ENCODE measurements at regions not wholly inside any gene's neighbourhood (a gene's known extent, or its start where the extent isn't known, plus 50 kb on each side); places are given as distances from the start of the nearest gene placed in this dataset.

DNA sequence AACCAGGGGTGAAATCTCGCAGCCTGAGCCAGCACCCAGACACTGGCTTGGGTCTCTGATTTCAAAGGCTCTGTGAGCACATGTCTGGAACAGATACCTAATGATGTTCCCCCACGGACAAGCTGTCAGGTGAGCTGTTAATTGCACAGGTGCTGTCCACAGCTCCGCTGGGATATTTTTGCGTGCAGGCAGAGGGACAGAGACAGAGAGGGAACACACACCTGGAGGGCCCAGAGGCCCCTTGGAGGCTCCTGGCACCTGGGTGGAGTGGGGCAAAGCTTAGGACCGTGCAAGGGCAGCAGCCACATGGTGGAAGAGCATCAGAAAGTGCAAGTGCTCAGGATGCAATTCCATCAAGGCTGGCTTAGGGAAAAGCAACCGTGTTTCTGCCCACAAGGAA, 57.3 kb downstream of the ARL6IP4 start:
- Histone ChIP-seq H3K27ac (no peak overlapping the region), H3K4me3 (no peak overlapping the region), H3K9me3 (no peaks in the 10 kb centered on the region), H3K4me1 (no peaks in the 10 kb centered on the region), H3K36me3 (peaks cover 4% of the 10 kb centered on the region), H3K27me3 (no peaks in the 10 kb centered on the region)
- no peak for DNase-seq (ENCODE audit: low spot score in 2 of 2)
- TF ChIP-seq POLR2AphosphoS5 (IDR thresholded peaks at IDR 0.05) (no peak), CTCF (IDR thresholded peaks at IDR 0.05) (no peak)
- 87% methylated on average over 6 of the region's 6 CpGs for WGBS

DNA sequence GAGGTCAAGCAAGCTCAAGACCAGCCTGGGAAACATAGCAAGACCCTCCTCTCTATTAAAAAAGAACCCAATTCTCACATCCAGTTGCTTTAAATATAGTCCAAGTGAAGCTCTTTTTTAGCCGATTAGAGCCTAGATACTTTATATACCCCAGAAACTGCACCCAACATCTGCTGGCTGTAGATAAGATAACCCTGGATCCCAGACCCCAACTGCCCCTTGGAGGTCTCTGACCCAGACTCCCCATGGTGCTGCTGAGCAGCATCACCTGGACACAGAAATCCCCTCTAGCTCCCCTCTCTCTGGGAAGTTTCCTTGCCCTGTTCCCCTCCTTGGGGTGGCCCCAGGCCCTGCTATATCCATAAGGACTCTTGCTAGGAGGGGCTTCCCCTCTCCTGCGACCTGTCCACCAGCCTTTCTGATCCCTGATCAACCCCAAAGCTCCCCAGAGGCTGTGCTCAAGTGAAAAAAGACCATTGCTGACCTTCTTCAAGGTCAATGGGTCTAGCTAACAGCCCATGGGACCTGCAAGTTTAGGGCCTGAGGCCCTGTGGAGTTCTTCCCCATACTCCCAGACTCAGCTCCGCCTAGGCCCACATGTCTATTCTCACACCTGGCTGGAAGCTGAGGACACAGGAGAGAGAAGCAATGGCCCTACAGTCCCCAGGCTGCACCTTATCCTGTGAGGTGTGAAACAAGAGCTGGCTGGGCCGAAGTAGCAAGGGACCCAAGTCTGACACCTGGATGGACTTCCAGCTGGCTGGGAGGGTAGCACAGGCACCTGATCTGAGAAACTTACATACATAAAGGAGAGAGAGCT, 56.2 kb downstream of the ARL6IP4 start:
- Histone ChIP-seq H3K4me1 (no peaks in the 10 kb centered on the region), H3K27me3 (no peaks in the 10 kb centered on the region), H3K36me3 (peaks cover 7% of the 10 kb centered on the region), H3K27ac (no peak overlapping the region), H3K4me3 (no peak overlapping the region), H3K9me3 (no peaks in the 10 kb centered on the region)
- TF ChIP-seq POLR2AphosphoS5 (IDR thresholded peaks at IDR 0.05) (no peak), POLR2A (IDR thresholded peaks at IDR 0.05) (no peak), EP300 (IDR thresholded peaks at IDR 0.05) (no peak), CTCF (IDR thresholded peaks at IDR 0.05) (no peak)
- DNase-seq (ENCODE audit: low spot score in 2 of 2) = no peak
- WGBS = 95% methylated on average over 4 of the region's 4 CpGs

DNA sequence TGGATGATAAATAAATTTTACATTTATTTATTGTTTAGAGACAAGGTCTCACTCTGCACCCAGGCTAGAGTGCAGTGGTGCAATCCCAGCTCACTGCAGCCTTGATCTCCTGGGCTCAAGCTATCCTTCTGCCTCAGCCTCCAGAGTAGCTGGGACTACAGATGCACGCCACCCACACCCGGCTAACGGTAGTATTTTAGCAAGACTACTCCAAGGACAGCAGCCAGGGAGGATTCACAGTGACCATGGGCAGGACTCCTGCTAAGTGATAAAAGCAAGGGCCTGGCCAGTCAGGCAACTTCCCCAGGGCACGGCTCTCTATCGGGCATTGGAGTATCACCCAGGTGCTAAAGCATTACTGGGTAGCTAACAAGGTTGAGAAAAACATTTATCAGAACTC, 55.4 kb downstream of the ARL6IP4 start:
- H3K27me3 ChIP-seq = no peaks in the 10 kb centered on the region
- H3K36me3 ChIP-seq = peaks cover 12% of the 10 kb centered on the region
- DNase-seq (ENCODE audit: low spot score in 2 of 2) = no peak
- WGBS = 89% methylated on average over 5 of the region's 5 CpGs
- H3K9me3 ChIP-seq = no peaks in the 10 kb centered on the region
- H3K4me1 ChIP-seq = no peaks in the 10 kb centered on the region
- TF ChIP-seq CTCF (IDR thresholded peaks at IDR 0.05) = no peak
- no peak for TF ChIP-seq EP300 (IDR thresholded peaks at IDR 0.05)
- TF ChIP-seq POLR2A (IDR thresholded peaks at IDR 0.05) = no peak
- no peak for TF ChIP-seq POLR2AphosphoS5 (IDR thresholded peaks at IDR 0.05)
- no peak overlapping the region for H3K27ac ChIP-seq
- no peak overlapping the region for H3K4me3 ChIP-seq

- Histone ChIP-seq H3K4me1 (no peaks in the 10 kb centered on the region), H3K27me3 (no peaks in the 10 kb centered on the region), H3K4me3 (no peak overlapping the region), H3K27ac (no peak overlapping the region), H3K36me3 (peaks cover 12% of the 10 kb centered on the region), H3K9me3 (no peaks in the 10 kb centered on the region)
- no peak for DNase-seq (ENCODE audit: low spot score in 2 of 2)
- WGBS = 44% methylated on average over 4 of the region's 4 CpGs
- TF ChIP-seq EP300 (IDR thresholded peaks at IDR 0.05) = no peak
- no peak for TF ChIP-seq CTCF (IDR thresholded peaks at IDR 0.05)
- no peak for TF ChIP-seq POLR2AphosphoS5 (IDR thresholded peaks at IDR 0.05)
- no peak for TF ChIP-seq POLR2A (IDR thresholded peaks at IDR 0.05)
Measured at GRCh38 chr12:123034865-123035264, 54.4 kb downstream of the ARL6IP4 start.

DNA sequence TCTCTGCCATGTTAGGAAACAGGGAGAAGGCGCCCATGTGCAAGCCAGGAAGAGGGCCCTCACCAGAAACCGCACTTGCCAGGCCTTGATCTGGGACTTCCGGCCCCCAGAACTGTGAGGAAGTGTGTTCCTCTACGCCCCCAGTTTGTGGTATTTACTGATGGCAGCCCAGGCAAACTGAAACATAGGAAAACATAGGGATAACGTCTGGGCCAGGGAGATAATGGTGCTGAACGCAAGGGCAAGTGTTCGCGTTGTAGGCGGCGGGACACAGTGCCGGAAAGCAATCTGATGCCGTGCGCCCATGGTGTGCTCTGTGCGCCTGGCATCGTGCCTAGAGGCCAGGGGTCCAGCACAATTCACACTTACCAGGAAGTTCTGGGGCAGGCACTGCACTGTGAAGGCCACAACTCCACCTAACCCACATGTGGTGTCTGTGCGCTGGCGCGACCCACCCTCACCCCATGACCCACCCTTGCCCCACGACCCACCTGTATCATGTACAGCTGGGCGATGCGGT, 53.6 kb downstream of the ARL6IP4 start:
- Histone ChIP-seq H3K27ac (no peak overlapping the region), H3K4me1 (no peaks in the 10 kb centered on the region), H3K27me3 (no peaks in the 10 kb centered on the region), H3K4me3 (no peak overlapping the region), H3K9me3 (no peaks in the 10 kb centered on the region), H3K36me3 (peaks cover 12% of the 10 kb centered on the region)
- no peak for DNase-seq (ENCODE audit: low spot score in 2 of 2)
- TF ChIP-seq POLR2A (IDR thresholded peaks at IDR 0.05) (no peak), POLR2AphosphoS5 (IDR thresholded peaks at IDR 0.05) (no peak), CTCF (IDR thresholded peaks at IDR 0.05) (no peak), EP300 (IDR thresholded peaks at IDR 0.05) (no peak)
- 88% methylated on average over 15 of the region's 21 CpGs for WGBS
